ENCODE measurements at regions not wholly inside any gene's neighbourhood (a gene's known extent, or its start where the extent isn't known, plus 50 kb on each side); places are given as distances from the start of the nearest gene placed in this dataset.

DNA sequence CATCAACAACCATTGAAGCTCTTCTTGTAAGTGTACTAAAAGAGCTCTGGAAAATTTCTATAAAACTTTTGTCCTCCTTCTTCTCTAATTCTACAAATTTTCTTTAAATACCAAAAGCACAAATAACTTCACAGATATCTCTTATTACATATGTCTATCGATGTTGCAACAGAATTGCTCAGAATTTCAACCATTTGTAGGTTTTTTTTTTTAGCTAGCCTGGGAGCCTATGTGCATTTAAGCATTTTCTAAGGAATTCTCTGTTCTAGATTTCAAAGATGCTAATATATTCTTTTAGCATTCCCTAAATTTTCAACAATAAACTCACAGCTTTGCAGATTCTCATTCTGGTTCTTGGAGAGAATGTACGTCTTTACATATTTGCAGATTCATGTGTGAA, 774.3 kb upstream of the NR2F2 start:
- Histone ChIP-seq H3K9ac (ENCODE audit: low read length) (no peak overlapping the region), H3K4me1 (ENCODE audit: insufficient read depth, low read length) (no peaks in the 10 kb centered on the region), H3K27ac (ENCODE audit: low read depth, low read length) (no peak overlapping the region), H3K9me3 (ENCODE audit: low read length) (no peaks in the 10 kb centered on the region), H3K36me3 (ENCODE audit: insufficient read depth, low read length) (no peaks in the 10 kb centered on the region), H3K4me3 (ENCODE audit: low read depth in 1 of 2, low read length in 2 of 2) (no peak overlapping the region), H3K27me3 (ENCODE audit: control insufficient read depth in 1 of 2, insufficient read depth in 2 of 2, low read length in 2 of 2) (no peaks in the 10 kb centered on the region)

GRCh38 chr15:95556866-95557225, 773.7 kb upstream of the NR2F2 start:
- Histone ChIP-seq H3K36me3 (ENCODE audit: insufficient read depth, low read length) (no peaks in the 10 kb centered on the region), H3K9ac (ENCODE audit: low read length) (no peak overlapping the region), H3K4me1 (ENCODE audit: insufficient read depth, low read length) (no peaks in the 10 kb centered on the region), H3K4me3 (ENCODE audit: low read depth in 1 of 2, low read length in 2 of 2) (no peak overlapping the region), H3K27ac (ENCODE audit: low read depth, low read length) (no peak overlapping the region), H3K9me3 (ENCODE audit: low read length) (no peaks in the 10 kb centered on the region), H3K27me3 (ENCODE audit: control insufficient read depth in 1 of 2, insufficient read depth in 2 of 2, low read length in 2 of 2) (no peaks in the 10 kb centered on the region)

- Histone ChIP-seq H3K27ac (ENCODE audit: low read depth, low read length) (no peak overlapping the region), H3K36me3 (ENCODE audit: insufficient read depth, low read length) (no peaks in the 10 kb centered on the region), H3K9me3 (ENCODE audit: low read length) (no peaks in the 10 kb centered on the region), H3K9ac (ENCODE audit: low read length) (no peak overlapping the region), H3K27me3 (ENCODE audit: control insufficient read depth in 1 of 2, insufficient read depth in 2 of 2, low read length in 2 of 2) (no peaks in the 10 kb centered on the region), H3K4me1 (ENCODE audit: insufficient read depth, low read length) (no peaks in the 10 kb centered on the region), H3K4me3 (ENCODE audit: low read depth in 1 of 2, low read length in 2 of 2) (no peak overlapping the region)
Measured at GRCh38 chr15:95557226-95558046, 773.1 kb upstream of the NR2F2 start.

DNA sequence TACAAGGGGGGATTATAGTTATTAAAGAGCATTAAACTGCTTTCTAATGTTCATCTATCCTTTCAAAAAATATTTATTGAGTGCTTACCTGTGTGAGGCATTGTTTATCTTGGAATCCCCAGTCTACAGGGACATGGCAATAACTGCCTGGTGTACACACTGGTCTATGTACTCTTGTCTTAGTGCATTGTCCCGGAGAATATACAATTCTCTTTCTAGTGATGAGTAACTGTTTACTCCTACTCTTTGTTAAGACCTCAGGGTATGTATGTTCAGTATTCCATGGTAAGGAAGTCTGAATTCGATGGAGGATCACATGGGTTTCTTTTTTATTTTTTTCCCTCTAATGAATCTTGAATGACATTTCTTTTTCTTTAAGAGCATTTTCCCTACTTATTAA, 772.4 kb upstream of the NR2F2 start:
- Histone ChIP-seq H3K4me1 (ENCODE audit: insufficient read depth, low read length) (no peaks in the 10 kb centered on the region), H3K27ac (ENCODE audit: low read depth, low read length) (no peak overlapping the region), H3K4me3 (ENCODE audit: low read depth in 1 of 2, low read length in 2 of 2) (no peak overlapping the region), H3K9me3 (ENCODE audit: low read length) (no peaks in the 10 kb centered on the region), H3K27me3 (ENCODE audit: control insufficient read depth in 1 of 2, insufficient read depth in 2 of 2, low read length in 2 of 2) (no peaks in the 10 kb centered on the region), H3K36me3 (ENCODE audit: insufficient read depth, low read length) (no peaks in the 10 kb centered on the region), H3K9ac (ENCODE audit: low read length) (no peak overlapping the region)

DNA sequence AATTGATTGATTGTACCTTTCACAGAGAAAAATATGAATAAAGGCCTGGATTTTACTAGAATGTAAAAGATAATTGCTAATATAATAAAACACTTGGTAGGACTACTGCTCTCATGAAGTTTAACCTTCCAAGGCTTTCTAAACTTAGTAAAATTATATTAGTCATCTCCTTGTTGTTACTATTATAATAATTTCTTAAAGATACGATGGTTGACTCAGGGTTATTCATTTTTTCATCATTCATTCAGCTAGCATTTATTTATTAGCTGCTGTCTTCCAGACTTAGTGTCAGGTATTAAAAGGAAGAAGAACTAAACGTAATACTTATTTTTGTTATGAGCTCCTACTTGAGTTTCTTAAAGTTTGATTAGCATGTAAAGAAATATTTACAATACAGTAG, 771.6 kb upstream of the NR2F2 start:
- Histone ChIP-seq H3K36me3 (ENCODE audit: insufficient read depth, low read length) (no peaks in the 10 kb centered on the region), H3K9ac (ENCODE audit: low read length) (no peak overlapping the region), H3K27me3 (ENCODE audit: control insufficient read depth in 1 of 2, insufficient read depth in 2 of 2, low read length in 2 of 2) (no peaks in the 10 kb centered on the region), H3K4me1 (ENCODE audit: insufficient read depth, low read length) (no peaks in the 10 kb centered on the region), H3K9me3 (ENCODE audit: low read length) (no peaks in the 10 kb centered on the region), H3K4me3 (ENCODE audit: low read depth in 1 of 2, low read length in 2 of 2) (no peak overlapping the region), H3K27ac (ENCODE audit: low read depth, low read length) (no peak overlapping the region)

DNA sequence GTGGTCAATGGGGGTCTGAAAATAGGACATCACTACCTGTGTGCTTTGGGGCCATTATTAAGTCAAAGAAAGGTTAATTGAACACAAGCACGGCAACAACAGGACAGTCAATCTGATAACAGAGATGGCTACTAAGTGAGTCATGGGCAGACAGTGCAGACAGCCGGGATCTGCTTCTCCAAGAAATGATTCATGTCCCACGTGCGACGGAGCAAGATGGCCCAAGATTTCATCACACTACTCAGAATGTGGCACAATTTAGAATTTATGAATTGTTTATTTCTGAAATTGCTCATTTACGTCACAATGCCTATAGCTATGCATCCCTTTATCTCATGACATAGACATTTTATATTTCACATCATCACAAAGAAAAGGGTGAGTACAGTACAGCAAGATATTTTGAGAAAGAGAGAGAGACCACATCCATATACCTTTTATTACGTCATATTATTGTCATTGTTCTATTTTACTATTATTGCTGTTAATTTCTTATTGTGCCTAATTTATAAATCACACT, 770.6 kb upstream of the NR2F2 start:
- no peaks in the 10 kb centered on the region for H3K36me3 ChIP-seq (ENCODE audit: insufficient read depth, low read length)
- H3K4me3 ChIP-seq (ENCODE audit: low read depth in 1 of 2, low read length in 2 of 2): no peak overlapping the region
- no peak overlapping the region for H3K27ac ChIP-seq (ENCODE audit: low read depth, low read length)
- no peaks in the 10 kb centered on the region for H3K9me3 ChIP-seq (ENCODE audit: low read length)
- no peaks in the 10 kb centered on the region for H3K27me3 ChIP-seq (ENCODE audit: control insufficient read depth in 1 of 2, insufficient read depth in 2 of 2, low read length in 2 of 2)
- no peaks in the 10 kb centered on the region for H3K4me1 ChIP-seq (ENCODE audit: insufficient read depth, low read length)
- no peak overlapping the region for H3K9ac ChIP-seq (ENCODE audit: low read length)

GRCh38 chr15:95561463-95561862, 769.0 kb upstream of the NR2F2 start:
- no peaks in the 10 kb centered on the region for H3K9me3 ChIP-seq (ENCODE audit: low read length)
- no peaks in the 10 kb centered on the region for H3K27me3 ChIP-seq (ENCODE audit: control insufficient read depth in 1 of 2, insufficient read depth in 2 of 2, low read length in 2 of 2)
- no peak overlapping the region for H3K9ac ChIP-seq (ENCODE audit: low read length)
- H3K36me3 ChIP-seq (ENCODE audit: insufficient read depth, low read length): no peaks in the 10 kb centered on the region
- no peak overlapping the region for H3K27ac ChIP-seq (ENCODE audit: low read depth, low read length)
- H3K4me3 ChIP-seq (ENCODE audit: low read depth in 1 of 2, low read length in 2 of 2): no peak overlapping the region
- no peaks in the 10 kb centered on the region for H3K4me1 ChIP-seq (ENCODE audit: insufficient read depth, low read length)

- H3K4me3 ChIP-seq (ENCODE audit: low read depth in 1 of 2, low read length in 2 of 2): no peak overlapping the region
- no peak overlapping the region for H3K9ac ChIP-seq (ENCODE audit: low read length)
- no peak overlapping the region for H3K27ac ChIP-seq (ENCODE audit: low read depth, low read length)
- no peaks in the 10 kb centered on the region for H3K36me3 ChIP-seq (ENCODE audit: insufficient read depth, low read length)
- no peaks in the 10 kb centered on the region for H3K9me3 ChIP-seq (ENCODE audit: low read length)
- no peaks in the 10 kb centered on the region for H3K4me1 ChIP-seq (ENCODE audit: insufficient read depth, low read length)
- H3K27me3 ChIP-seq (ENCODE audit: control insufficient read depth in 1 of 2, insufficient read depth in 2 of 2, low read length in 2 of 2): no peaks in the 10 kb centered on the region
Measured at GRCh38 chr15:95563634-95564033, 766.9 kb upstream of the NR2F2 start.

DNA sequence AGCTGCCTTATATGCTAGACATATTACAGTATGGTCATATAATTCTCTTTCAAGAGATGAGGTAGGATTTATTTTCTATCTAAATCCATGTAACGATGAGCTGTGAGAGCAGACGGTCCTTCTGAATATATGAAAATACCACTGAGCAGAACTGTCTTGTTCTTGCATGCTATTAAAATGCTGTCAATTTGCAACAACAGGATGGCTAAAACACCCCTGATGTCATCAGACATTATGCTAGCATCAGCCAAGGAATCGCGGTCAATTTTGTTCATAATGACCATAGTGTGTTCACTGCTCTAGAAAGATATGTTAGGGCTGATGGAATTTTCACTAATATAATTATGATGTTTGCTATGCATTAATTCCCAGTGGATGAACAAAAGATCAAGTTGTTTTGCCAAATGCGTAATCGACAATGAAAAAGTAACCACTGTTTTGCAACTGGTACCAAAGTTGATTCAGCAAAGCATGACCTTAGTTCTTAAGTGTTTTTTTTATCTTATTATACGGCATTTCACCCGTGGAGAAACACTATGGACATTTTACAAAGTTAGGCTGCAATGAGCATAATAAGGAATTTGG, 765.4 kb upstream of the NR2F2 start:
- H3K27me3 ChIP-seq (ENCODE audit: control insufficient read depth in 1 of 2, insufficient read depth in 2 of 2, low read length in 2 of 2): no peaks in the 10 kb centered on the region

DNA sequence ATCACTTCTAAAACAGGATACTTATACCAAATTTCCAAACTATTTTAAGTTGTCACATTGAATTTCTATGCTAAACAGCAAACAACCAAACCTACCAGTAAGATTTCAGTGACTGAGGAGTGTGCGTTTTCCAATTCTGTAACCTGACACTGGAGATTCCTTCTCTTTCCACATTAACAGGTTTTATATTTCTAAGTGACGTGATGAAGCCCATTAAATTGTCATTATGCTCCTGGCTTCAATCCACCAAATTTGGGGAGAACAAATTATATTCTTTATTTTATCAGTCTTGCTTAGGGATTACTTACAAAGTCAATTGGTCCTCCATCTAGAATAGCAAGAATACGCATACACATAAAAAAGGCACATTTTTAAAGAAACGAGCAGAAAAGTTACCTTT, 764.8 kb upstream of the NR2F2 start:
- Histone ChIP-seq H3K27ac (ENCODE audit: low read depth, low read length) (no peak overlapping the region), H3K27me3 (ENCODE audit: control insufficient read depth in 1 of 2, insufficient read depth in 2 of 2, low read length in 2 of 2) (no peaks in the 10 kb centered on the region), H3K4me3 (ENCODE audit: low read depth in 1 of 2, low read length in 2 of 2) (no peak overlapping the region), H3K9me3 (ENCODE audit: low read length) (no peaks in the 10 kb centered on the region), H3K36me3 (ENCODE audit: insufficient read depth, low read length) (no peaks in the 10 kb centered on the region), H3K9ac (ENCODE audit: low read length) (no peak overlapping the region), H3K4me1 (ENCODE audit: insufficient read depth, low read length) (no peaks in the 10 kb centered on the region)

More for the DNA sequence above, 765.4 kb upstream of the NR2F2 start:
- Histone ChIP-seq H3K36me3 (ENCODE audit: insufficient read depth, low read length) (no peaks in the 10 kb centered on the region), H3K4me3 (ENCODE audit: low read depth in 1 of 2, low read length in 2 of 2) (no peak overlapping the region), H3K27ac (ENCODE audit: low read depth, low read length) (no peak overlapping the region), H3K4me1 (ENCODE audit: insufficient read depth, low read length) (no peaks in the 10 kb centered on the region), H3K9me3 (ENCODE audit: low read length) (no peaks in the 10 kb centered on the region), H3K9ac (ENCODE audit: low read length) (no peak overlapping the region)

DNA sequence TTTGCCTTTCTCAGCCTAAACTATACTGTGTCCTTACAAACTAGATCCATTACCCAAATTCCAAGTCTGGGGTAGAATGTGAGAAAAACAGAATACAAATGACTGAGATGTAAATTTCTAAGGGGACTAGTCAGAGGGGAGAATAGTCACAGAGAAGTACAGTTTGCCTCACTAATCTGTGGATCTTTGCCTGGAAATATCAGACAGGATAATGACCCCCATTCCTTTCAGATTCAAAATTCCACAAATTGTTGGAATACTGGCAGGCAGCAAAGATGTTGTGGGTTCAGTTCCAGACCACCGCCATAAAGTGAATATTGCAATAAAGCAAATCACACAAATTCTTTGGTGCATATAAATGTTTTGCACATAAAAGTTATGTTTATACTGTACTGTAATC, 762.8 kb upstream of the NR2F2 start:
- H3K4me3 ChIP-seq (ENCODE audit: low read depth in 1 of 2, low read length in 2 of 2): no peak overlapping the region
- no peaks in the 10 kb centered on the region for H3K9me3 ChIP-seq (ENCODE audit: low read length)
- no peak overlapping the region for H3K9ac ChIP-seq (ENCODE audit: low read length)
- H3K27me3 ChIP-seq (ENCODE audit: control insufficient read depth in 1 of 2, insufficient read depth in 2 of 2, low read length in 2 of 2): no peaks in the 10 kb centered on the region
- H3K36me3 ChIP-seq (ENCODE audit: insufficient read depth, low read length): no peaks in the 10 kb centered on the region
- H3K27ac ChIP-seq (ENCODE audit: low read depth, low read length): no peak overlapping the region
- no peaks in the 10 kb centered on the region for H3K4me1 ChIP-seq (ENCODE audit: insufficient read depth, low read length)

DNA sequence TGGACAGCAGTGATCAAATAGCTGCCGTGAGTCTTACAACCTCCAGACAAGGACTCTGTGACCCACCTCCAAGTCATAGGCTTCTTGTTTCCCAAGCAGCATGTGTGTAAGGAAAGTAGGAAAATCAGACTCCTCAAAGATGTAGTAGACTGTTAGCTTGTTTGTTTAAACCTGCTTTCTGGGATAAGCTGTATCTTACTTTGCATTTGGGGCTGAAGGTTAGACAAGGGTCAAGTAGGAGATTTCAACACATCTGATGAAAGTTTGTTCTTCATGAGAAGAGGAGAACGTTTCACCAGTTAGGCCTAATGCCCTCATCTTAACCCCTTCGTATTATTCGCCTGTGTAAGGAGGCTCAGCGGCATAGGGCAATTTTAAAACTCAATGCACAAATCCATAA, 756.4 kb upstream of the NR2F2 start:
- no peaks in the 10 kb centered on the region for H3K4me1 ChIP-seq (ENCODE audit: insufficient read depth, low read length)
- no peak overlapping the region for H3K4me3 ChIP-seq (ENCODE audit: low read depth in 1 of 2, low read length in 2 of 2)
- no peaks in the 10 kb centered on the region for H3K27me3 ChIP-seq (ENCODE audit: control insufficient read depth in 1 of 2, insufficient read depth in 2 of 2, low read length in 2 of 2)
- H3K27ac ChIP-seq (ENCODE audit: low read depth, low read length): no peak overlapping the region
- H3K9me3 ChIP-seq (ENCODE audit: low read length): no peaks in the 10 kb centered on the region
- no peaks in the 10 kb centered on the region for H3K36me3 ChIP-seq (ENCODE audit: insufficient read depth, low read length)
- H3K9ac ChIP-seq (ENCODE audit: low read length): no peak overlapping the region

Measured in muscle layer of colon (tissue), 2 donors.